Lung (tissue), 11 donors: ENCODE measurements at regions not wholly inside any gene's neighbourhood (a gene's known extent, or its start where the extent isn't known, plus 50 kb on each side); places are given as distances from the start of the nearest gene placed in this dataset.
A peak's percentile ranks its signal among the peaks of the same experiment; 100 is the strongest.

ENCODE experiments used
- ATAC-seq: fragments of 200-7000 bp; cut with Tn5 transposase; one replicate; pipeline ENCODE4 v1.9.1; 2020; ENCODE audit warnings: moderate number of reproducible peaks; ENCODE audit not compliant: insufficient read depth, low FRiP score
- DNase-seq, 3 donors: peaks; one replicate each; pipeline ENCODE4 v3.0.0-alpha.2; 2013 to 2017
- H3K27ac ChIP-seq, 2 donors: one replicate each; pipeline ENCODE4 v1.5.1; 2013; ENCODE audit warnings: mild to moderate bottlenecking in 2 of 2, moderate library complexity in 2 of 2, control low read depth in 1 of 2, inconsistent platforms in 1 of 2, low read depth in 1 of 2, low read length in 1 of 2
- H3K27me3 ChIP-seq, 3 donors: one replicate each; pipeline ENCODE4 v1.5.1; 2013; ENCODE audit warnings: low read length in 2 of 3; ENCODE audit not compliant: control insufficient read depth in 3 of 3, insufficient read depth in 3 of 3
- H3K36me3 ChIP-seq, 4 donors: one replicate each; pipeline ENCODE4 v1.5.1; 2013; ENCODE audit warnings: low read length in 4 of 4, mild to moderate bottlenecking in 1 of 4, moderate library complexity in 1 of 4; ENCODE audit not compliant: control insufficient read depth in 4 of 4, insufficient read depth in 4 of 4
- H3K4me1 ChIP-seq, 5 donors: one replicate each; pipeline ENCODE4 v1.5.1; 2013; ENCODE audit warnings: low read length in 5 of 5, mild to moderate bottlenecking in 2 of 5, moderate library complexity in 1 of 5; ENCODE audit not compliant: control insufficient read depth in 5 of 5, insufficient read depth in 5 of 5
- H3K4me3 ChIP-seq: one replicate; pipeline ENCODE4 v1.5.1; 2013; ENCODE audit warnings: mild to moderate bottlenecking, control low read depth, moderate library complexity
- H3K9ac ChIP-seq, 2 donors: one replicate each; pipeline ENCODE4 v1.5.1; 2013; ENCODE audit warnings: low read length in 2 of 2, control low read depth in 1 of 2; ENCODE audit not compliant: insufficient read depth in 1 of 2
- H3K9me3 ChIP-seq, 4 donors: one replicate each; pipeline ENCODE4 v1.5.1; 2013; ENCODE audit warnings: low read length in 3 of 4, mild to moderate bottlenecking in 1 of 4, moderate library complexity in 1 of 4; ENCODE audit not compliant: control insufficient read depth in 4 of 4, insufficient read depth in 3 of 4
- CTCF ChIP-seq: IDR thresholded peaks from 2 replicates; pipeline ENCODE4 v1.5.1; 2012; ENCODE audit warnings: mild to moderate bottlenecking; ENCODE audit errors: control extremely low read depth, extremely low read depth
- WGBS, 2 donors: extraction: QIAGEN DNeasy Blood & Tissue Kit; methylation state at CpG; one replicate each; pipeline ENCODE4 v1.1.7; 2013; 5-methylcytosine and 5-hydroxymethylcytosine counted together
- donor health status: control.
- donor health status: control.
- donor health status: Bipolar disorder and iron deficiency.
- donor health status: healthy.
- donor health status: DM: yes; HTN: yes; CAD: no.

- Histone ChIP-seq H3K9me3 (no peaks in the 10 kb centered on the region), H3K4me3 (no peak overlapping the region), H3K4me1 (peaks cover 0 to 11% (median 3%) of the 10 kb centered on the region in 5 donors), H3K27me3 (peaks cover 4 to 48% (median 26%) of the 10 kb centered on the region in 3 donors), H3K36me3 (no peaks in the 10 kb centered on the region), H3K9ac (no peak overlapping the region), H3K27ac (no peak overlapping the region)
- 32 to 33% methylated on average over 12 of the region's 12 CpGs for WGBS, 2 donors
- ATAC-seq (no peak), DNase-seq (no peak)
- no peak for TF ChIP-seq CTCF
Observed at GRCh38 chr5:175773534-175774070, 97.8 kb upstream of the CPLX2 start.

- Histone ChIP-seq H3K9me3 (no peaks in the 10 kb centered on the region), H3K36me3 (no peaks in the 10 kb centered on the region), H3K4me1 (peaks cover 0 to 11% (median 3%) of the 10 kb centered on the region in 5 donors), H3K27ac (no peak overlapping the region), H3K4me3 (no peak overlapping the region), H3K9ac (no peak overlapping the region), H3K27me3 (peaks cover 4 to 48% (median 26%) of the 10 kb centered on the region in 3 donors)
- TF ChIP-seq CTCF, result no peak
- ATAC-seq (no peak), DNase-seq (no peak)
- 85 to 86% methylated on average over 7 of the region's 7 CpGs for WGBS, 2 donors
Observed at GRCh38 chr5:175775416-175775815, 96.0 kb upstream of the CPLX2 start.

- peak; percentile 15 to 26 (median 26) for DNase-seq
Observed at GRCh38 chr5:175778951-175779503, 92.4 kb upstream of the CPLX2 start.

More at GRCh38 chr5:175778951-175779503, 92.4 kb upstream of the CPLX2 start:
- no peak overlapping the region for H3K9ac ChIP-seq
- WGBS, 2 donors, result 66 to 74% methylated on average over 7 of the region's 7 CpGs
- no peak overlapping the region for H3K27ac ChIP-seq
- no peak overlapping the region for H3K4me3 ChIP-seq
- no peak for ATAC-seq
- no peak for TF ChIP-seq CTCF
- no peaks in the 10 kb centered on the region for H3K4me1 ChIP-seq
- no peaks in the 10 kb centered on the region for H3K36me3 ChIP-seq
- no peaks in the 10 kb centered on the region for H3K9me3 ChIP-seq
- H3K27me3 ChIP-seq, result peaks cover 0 to 21% (median 10%) of the 10 kb centered on the region in 3 donors
